Pancreas (tissue), 10 donors: ENCODE measurements at regions not wholly inside any gene's neighbourhood (a gene's known extent, or its start where the extent isn't known, plus 50 kb on each side); places are given as distances from the start of the nearest gene placed in this dataset.
A peak's percentile ranks its signal among the peaks of the same experiment; 100 is the strongest.

ENCODE experiments used
- ATAC-seq, 4 donors: fragments of 200-7000 bp; cut with Tn5 transposase; one replicate each; pipeline versions ENCODE4 v1.8.0 to v1.9.1; 2020; ENCODE audit warnings: mild to moderate bottlenecking in 4 of 4, moderate library complexity in 4 of 4
- DNase-seq, 6 donors: peaks; one replicate each; pipeline ENCODE4 v3.0.0-alpha.2; 2020
- FAIRE-seq: peaks from 2 replicates; lab custom pipeline; 2012; peaks lifted over from hg19 to GRCh38; lab: Jason Lieb, UNC
- H3K27ac ChIP-seq, 4 donors: fragments of 200-600 bp; sonication (generic); 1 replicate in 3 of 4; 2 replicates in 1 of 4; pipeline versions ENCODE4 v1.5.0 to v1.8.0; 2020
- H3K27me3 ChIP-seq, 4 donors: fragments of 200-600 bp; one replicate each; pipeline ENCODE4 v1.8.0; 2021
- H3K36me3 ChIP-seq, 3 donors: fragments of 200-600 bp; sonication (generic) in 1 of 3; one replicate each; pipeline versions ENCODE4 v1.5.0 to v1.8.0; 2020 to 2021
- H3K4me1 ChIP-seq, 3 donors: fragments of 200-600 bp; one replicate each; pipeline ENCODE4 v1.8.0; 2021
- H3K4me3 ChIP-seq, 4 donors: fragments of 200-600 bp; sonication (generic) in 2 of 4; one replicate each; pipeline versions ENCODE4 v1.5.0 to v1.8.0; 2020 to 2021
- H3K9me3 ChIP-seq, 4 donors: fragments of 200-600 bp; one replicate each; pipeline ENCODE4 v1.8.0; 2021
- WGBS, 2 donors: extraction: QIAGEN DNeasy Blood & Tissue Kit; methylation state at CpG; one replicate each; pipeline ENCODE4 v1.1.7; 2013; 5-methylcytosine and 5-hydroxymethylcytosine counted together
- intact Hi-C, 3 donors: fragments of 100-400 bp; cut with DNase I; formaldehyde crosslinking; loops; one replicate each; pipeline versions ENCODE4 v1.11.1 to v1.14.2; 2022
- TF ChIP-seq, protein P1 (sequence below), 4 donors: fragments of 200-600 bp; sonication (generic) in 3 of 4; IDR thresholded peaks; one replicate each; pipeline versions ENCODE4 v1.5.0 to v1.8.0; 2021; ENCODE audit warnings: antibody characterized with exemption in 4 of 4
- donor health status: healthy with polysubstance abuse.
- donor health status: DM: no; HTN: no; CAD: no; lungs with moderate emphysema.
- donor health status: DM: no; HTN: no; CAD: no.
- donor health status: control.
- donor health status: control.
- donor health status: Bipolar disorder and iron deficiency.
- donor health status: DM: yes; HTN: yes; CAD: no.
- donor health status: DM: no; HTN: no; CAD: no.
- donor health status: DM: no; HTN: no; CAD: no.
- donor health status: DM: yes; HTN: yes; CAD: no.

DNA sequence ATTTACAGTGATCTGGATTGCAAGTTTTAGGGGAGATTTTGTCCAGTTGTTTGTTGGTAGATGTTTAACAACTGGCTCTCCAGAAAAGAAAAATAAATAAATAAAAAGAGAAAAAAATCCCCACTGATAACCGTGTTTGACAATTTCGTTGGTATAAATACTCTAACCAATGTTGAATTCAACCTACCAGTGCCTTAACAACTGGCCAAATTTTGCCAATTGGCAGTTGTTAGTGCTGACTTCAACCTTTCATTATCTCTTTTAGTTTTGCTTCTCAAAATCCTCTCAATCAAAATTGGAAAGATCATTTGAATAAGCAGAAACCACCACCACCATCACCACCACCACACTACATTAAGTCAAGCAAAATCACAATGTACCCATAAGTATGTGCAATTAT lies 490.3 kb downstream of the PIK3C3 start:
- 51 to 77% methylated on average over 2 of the region's 2 CpGs for WGBS, 2 donors
- intact Hi-C loops = no loop called here
- TF ChIP-seq, protein P1, sequence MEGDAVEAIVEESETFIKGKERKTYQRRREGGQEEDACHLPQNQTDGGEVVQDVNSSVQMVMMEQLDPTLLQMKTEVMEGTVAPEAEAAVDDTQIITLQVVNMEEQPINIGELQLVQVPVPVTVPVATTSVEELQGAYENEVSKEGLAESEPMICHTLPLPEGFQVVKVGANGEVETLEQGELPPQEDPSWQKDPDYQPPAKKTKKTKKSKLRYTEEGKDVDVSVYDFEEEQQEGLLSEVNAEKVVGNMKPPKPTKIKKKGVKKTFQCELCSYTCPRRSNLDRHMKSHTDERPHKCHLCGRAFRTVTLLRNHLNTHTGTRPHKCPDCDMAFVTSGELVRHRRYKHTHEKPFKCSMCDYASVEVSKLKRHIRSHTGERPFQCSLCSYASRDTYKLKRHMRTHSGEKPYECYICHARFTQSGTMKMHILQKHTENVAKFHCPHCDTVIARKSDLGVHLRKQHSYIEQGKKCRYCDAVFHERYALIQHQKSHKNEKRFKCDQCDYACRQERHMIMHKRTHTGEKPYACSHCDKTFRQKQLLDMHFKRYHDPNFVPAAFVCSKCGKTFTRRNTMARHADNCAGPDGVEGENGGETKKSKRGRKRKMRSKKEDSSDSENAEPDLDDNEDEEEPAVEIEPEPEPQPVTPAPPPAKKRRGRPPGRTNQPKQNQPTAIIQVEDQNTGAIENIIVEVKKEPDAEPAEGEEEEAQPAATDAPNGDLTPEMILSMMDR (IDR thresholded peaks at IDR 0.05) = no peak
- Histone ChIP-seq H3K4me1 (no peaks in the 10 kb centered on the region), H3K4me3 (no peak overlapping the region), H3K27me3 (no peaks in the 10 kb centered on the region), H3K36me3 (no peaks in the 10 kb centered on the region), H3K9me3 (no peaks in the 10 kb centered on the region), H3K27ac (no peak overlapping the region)
- ATAC-seq (no peak), FAIRE-seq (no peak), DNase-seq (no peak)

DNA sequence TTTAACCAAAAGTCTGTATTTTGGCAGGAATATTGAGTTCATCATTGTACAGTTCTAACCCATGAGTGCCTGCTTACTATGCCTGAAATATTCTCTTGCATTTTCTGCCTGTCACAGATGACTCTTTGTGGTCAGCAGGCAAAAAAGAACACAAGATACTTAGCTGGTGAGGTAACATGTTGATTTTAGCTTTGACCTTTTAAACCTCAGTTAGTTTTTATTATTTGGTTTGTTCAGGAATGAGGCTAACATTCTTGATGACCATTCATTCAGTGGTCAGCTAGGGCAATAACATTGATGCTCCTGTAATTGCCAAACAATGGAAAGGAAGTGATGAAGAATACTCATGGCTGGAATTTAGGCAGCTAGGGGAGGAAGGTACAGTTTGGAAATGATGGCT lies 491.2 kb downstream of the PIK3C3 start:
- ATAC-seq = peak in 1 of 4 donors; percentile 21
- Histone ChIP-seq H3K4me3 (no peak overlapping the region), H3K27me3 (no peaks in the 10 kb centered on the region), H3K36me3 (no peaks in the 10 kb centered on the region), H3K4me1 (no peaks in the 10 kb centered on the region), H3K9me3 (no peaks in the 10 kb centered on the region), H3K27ac (no peak overlapping the region)
- TF ChIP-seq, protein P1 (IDR thresholded peaks at IDR 0.05) = no peak
- intact Hi-C loops = no loop called here
- FAIRE-seq = no peak
- no peak for DNase-seq

DNA sequence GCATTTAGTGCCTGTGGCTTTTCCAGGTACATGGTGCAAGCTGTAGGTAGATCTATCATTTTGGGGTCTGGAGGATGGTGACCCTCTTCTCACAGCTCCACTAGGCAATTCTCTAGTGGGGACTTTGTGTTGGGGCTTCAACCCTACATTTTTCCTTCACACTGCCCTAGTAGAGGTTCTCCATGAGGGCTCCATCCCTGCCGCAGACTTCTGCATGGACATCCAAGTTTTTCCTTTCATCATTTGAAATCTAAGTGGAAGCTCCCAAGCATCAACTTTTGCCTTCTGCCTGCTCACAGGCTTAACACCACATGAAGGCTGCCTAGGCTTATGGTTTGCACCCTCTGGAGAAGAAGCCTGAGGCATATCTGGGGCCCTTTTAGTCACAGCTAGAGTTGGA lies 492.7 kb downstream of the PIK3C3 start:
- H3K4me1 ChIP-seq = no peaks in the 10 kb centered on the region
- TF ChIP-seq, protein P1 (IDR thresholded peaks at IDR 0.05) = no peak
- ATAC-seq (no peak), DNase-seq (no peak), FAIRE-seq (no peak)
- no peak overlapping the region for H3K27ac ChIP-seq
- H3K4me3 ChIP-seq = no peak overlapping the region
- H3K27me3 ChIP-seq = no peaks in the 10 kb centered on the region
- intact Hi-C loops = no loop called here
- 90 to 93% methylated on average over 1 of the region's 1 CpG for WGBS, 2 donors
- H3K36me3 ChIP-seq = no peaks in the 10 kb centered on the region
- H3K9me3 ChIP-seq = no peaks in the 10 kb centered on the region

DNA sequence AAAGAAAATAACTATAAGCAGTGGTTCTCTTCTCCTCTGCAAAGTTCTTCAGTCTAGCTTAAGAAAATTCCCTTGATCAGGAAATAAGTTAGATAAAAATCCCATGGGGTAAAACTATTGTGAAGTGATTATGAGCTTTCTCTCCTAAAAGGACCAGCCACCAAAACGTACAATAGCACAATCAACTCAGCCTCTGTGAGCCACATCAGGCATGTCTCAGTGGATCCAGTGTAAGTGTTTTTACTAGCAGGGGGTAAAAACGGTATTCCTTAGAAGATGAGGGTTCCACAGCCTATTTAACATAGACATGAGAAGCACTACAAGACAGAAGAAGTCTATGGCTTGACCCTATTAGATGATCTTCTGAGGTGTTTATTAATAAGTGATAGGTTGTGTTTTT lies 503.2 kb downstream of the PIK3C3 start:
- ATAC-seq = no peak
- Histone ChIP-seq H3K36me3 (no peaks in the 10 kb centered on the region), H3K27ac (no peak overlapping the region), H3K27me3 (no peaks in the 10 kb centered on the region), H3K4me3 (no peak overlapping the region), H3K4me1 (no peaks in the 10 kb centered on the region), H3K9me3 (no peaks in the 10 kb centered on the region)
- intact Hi-C loops = no loop called here
- no peak for FAIRE-seq
- TF ChIP-seq, protein P1 (IDR thresholded peaks at IDR 0.05) = no peak
- WGBS, 2 donors = 30 to 34% methylated on average over 2 of the region's 2 CpGs
- DNase-seq = no peak

DNA sequence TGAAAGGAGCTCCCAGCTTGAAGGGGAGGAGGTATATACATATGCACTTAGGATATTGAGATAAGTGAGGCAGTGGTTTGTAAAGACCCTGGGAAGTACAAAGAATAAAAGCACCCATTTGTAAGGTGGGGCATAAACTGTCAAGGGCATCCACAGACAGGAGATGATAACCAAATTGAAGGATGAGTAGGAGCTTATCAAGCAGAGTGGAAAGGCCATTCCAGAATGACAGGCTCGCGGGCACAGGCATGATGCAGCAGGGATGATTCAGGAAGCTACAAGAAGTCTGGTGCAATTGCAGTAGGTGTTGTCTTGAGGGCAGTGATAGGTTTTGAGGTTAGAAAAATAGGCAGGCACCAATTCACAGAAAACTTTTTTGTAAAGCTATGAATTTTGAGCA lies 504.8 kb downstream of the PIK3C3 start:
- DNase-seq (no peak), ATAC-seq (no peak), FAIRE-seq (no peak)
- WGBS, 2 donors = 52 to 74% methylated on average over 2 of the region's 2 CpGs
- TF ChIP-seq, protein P1 (IDR thresholded peaks at IDR 0.05) = no peak
- no peaks in the 10 kb centered on the region for H3K27me3 ChIP-seq
- no peaks in the 10 kb centered on the region for H3K9me3 ChIP-seq
- H3K4me3 ChIP-seq = no peak overlapping the region
- no peaks in the 10 kb centered on the region for H3K36me3 ChIP-seq
- H3K27ac ChIP-seq = no peak overlapping the region
- intact Hi-C loops = no loop called here
- no peaks in the 10 kb centered on the region for H3K4me1 ChIP-seq
